B cell (primary cell): ENCODE measurements at regions not wholly inside any gene's neighbourhood (a gene's known extent, or its start where the extent isn't known, plus 50 kb on each side); places are given as distances from the start of the nearest gene placed in this dataset.

Experiments used
- ATAC-seq: fragments of 200-7000 bp; cut with Tn5 transposase; one replicate; pipeline ENCODE4 v1.10.0; 2021; ENCODE audit warnings: low read depth, mild to moderate bottlenecking, moderate number of reproducible peaks, moderate library complexity
- CTCF ChIA-PET: fragments of 350-600 bp; sonication (Branson Sonifier 250); formaldehyde crosslinking; loops from one replicate; lab custom pipeline; 2021; ENCODE audit warnings: antibody characterized with exemption, inconsistent platforms; lab: Charles Lee
- POLR2A ChIA-PET: fragments of 350-600 bp; sonication (Branson Sonifier 250); formaldehyde crosslinking; loops from one replicate; lab custom pipeline; 2021; ENCODE audit warnings: antibody characterized with exemption; lab: Charles Lee
- DNase-seq: peaks from one replicate; pipeline ENCODE4 v3.0.0; 2013
- H2AFZ ChIP-seq: 2 replicates; pipeline ENCODE4 v1.6.1; 2012; ENCODE audit warnings: mild to moderate bottlenecking, low read depth, low read length; ENCODE audit not compliant: insufficient read depth, poor library complexity, severe bottlenecking
- H3K27ac ChIP-seq, 2 donors: 1 replicate in 1 of 2; 2 replicates in 1 of 2; pipeline ENCODE4 v1.5.1; 2012 to 2013; ENCODE audit warnings: low read length in 2 of 2, mild to moderate bottlenecking in 2 of 2, moderate library complexity in 1 of 2
- H3K27me3 ChIP-seq, 4 experiments: fragments of 200-600 bp in 1 of 4; sonication (generic) in 1 of 4; replicated peaks in 1 of 4; 1 replicate in 2 of 4; 2 replicates in 2 of 4; pipeline versions ENCODE4 v1.6.1 to v1.7.0; 2013 to 2016; ENCODE audit warnings: low read length in 3 of 4, mild to moderate bottlenecking in 2 of 4, mixed read lengths in 1 of 4, moderate library complexity in 1 of 4; ENCODE audit not compliant: insufficient read depth in 4 of 4, control insufficient read depth in 3 of 4; ENCODE audit errors: control extremely low read depth in 1 of 4
- H3K36me3 ChIP-seq, 2 experiments: replicated peaks in 1 of 2; 1 replicate in 1 of 2; 2 replicates in 1 of 2; pipeline versions ENCODE4 v1.6.1 to v1.7.1; 2013; ENCODE audit warnings: low read length in 1 of 2; ENCODE audit not compliant: insufficient read depth in 2 of 2, control insufficient read depth in 1 of 2; ENCODE audit errors: control extremely low read depth in 1 of 2, extremely low read depth in 1 of 2
- H3K4me1 ChIP-seq, 2 donors: fragments of 200-600 bp in 1 of 2; sonication (generic) in 1 of 2; 1 replicate in 1 of 2; 2 replicates in 1 of 2; pipeline versions ENCODE4 v1.5.1 to v1.6.1; 2013 to 2017; ENCODE audit warnings: low read length in 2 of 2; ENCODE audit not compliant: control insufficient read depth in 2 of 2, insufficient read depth in 2 of 2
- H3K4me2 ChIP-seq: replicated peaks from 2 replicates; pipeline ENCODE3; 2012; ENCODE audit warnings: mild to moderate bottlenecking, low read depth, low read length; ENCODE audit not compliant: poor library complexity, severe bottlenecking
- H3K4me3 ChIP-seq, 5 experiments: fragments of 200-600 bp in 1 of 5; sonication (generic) in 1 of 5; 1 replicate in 3 of 5; 2 replicates in 2 of 5; pipeline versions ENCODE4 v1.5.1 to v1.7.0; 2011 to 2016; ENCODE audit warnings: low read length in 4 of 5, mild to moderate bottlenecking in 4 of 5, low read depth in 2 of 5, control low read depth in 1 of 5, moderate library complexity in 1 of 5; ENCODE audit not compliant: insufficient read depth in 1 of 5; ENCODE audit errors: control extremely low read depth in 1 of 5, extremely low read depth in 1 of 5
- H3K79me2 ChIP-seq: fragments of 200-600 bp; sonication (generic); one replicate; pipeline ENCODE4 v1.6.0; 2016; ENCODE audit warnings: low read length; ENCODE audit not compliant: control insufficient read depth, insufficient read depth
- H3K9ac ChIP-seq: fragments of 200-600 bp; sonication (generic); 2 replicates; pipeline ENCODE4 v1.6.1; 2017; ENCODE audit warnings: mild to moderate bottlenecking, low read length, moderate library complexity
- H3K9me3 ChIP-seq, 3 donors: one replicate each; pipeline versions ENCODE4 v1.6.1 to v1.7.1; 2013; ENCODE audit warnings: low read length in 2 of 3; ENCODE audit not compliant: control insufficient read depth in 2 of 3, insufficient read depth in 1 of 3; ENCODE audit errors: control extremely low read depth in 1 of 3
- H4K20me1 ChIP-seq: 2 replicates; pipeline ENCODE4 v1.6.0; 2012; ENCODE audit warnings: mild to moderate bottlenecking, low read length; ENCODE audit not compliant: insufficient read depth, control insufficient read depth, poor library complexity, severe bottlenecking
- H3K27ac Mint-ChIP-seq: one replicate; pipeline ENCODE4 v1.8.0; 2021; ENCODE audit warnings: mixed read lengths
- H3K27me3 Mint-ChIP-seq: one replicate; pipeline ENCODE4 v1.8.0; 2021; ENCODE audit warnings: mixed read lengths
- H3K4me1 Mint-ChIP-seq: one replicate; pipeline ENCODE4 v1.8.0; 2021; ENCODE audit warnings: mixed read lengths
- H3K4me3 Mint-ChIP-seq: one replicate; pipeline ENCODE4 v1.8.0; 2021; ENCODE audit warnings: mixed read lengths
- H3K9me3 Mint-ChIP-seq: one replicate; pipeline ENCODE4 v1.8.0; 2022; ENCODE audit warnings: mixed read lengths; ENCODE audit not compliant: insufficient read depth
- EZH2 ChIP-seq: IDR thresholded peaks from 2 replicates; pipeline ENCODE4 v1.6.1; 2012; ENCODE audit warnings: borderline replicate concordance, low read depth, mild to moderate bottlenecking, moderate library complexity, low read length; ENCODE audit not compliant: insufficient read depth, poor library complexity, severe bottlenecking
- WGBS: methylation state at CpG from one replicate; pipeline ENCODE4 v1.1.5; 2013; ENCODE audit warnings: missing lambda C conversion rate; ENCODE audit not compliant: insufficient coverage; 5-methylcytosine and 5-hydroxymethylcytosine counted together
- intact Hi-C: fragments of 100-400 bp; cut with micrococcal nuclease; formaldehyde crosslinking; loops from one replicate; pipeline ENCODE4 v1.10.0; 2022
- TF ChIP-seq, protein P1 (sequence below): fragments of 200-600 bp; IDR thresholded peaks from one replicate; pipeline ENCODE4 v1.8.0; 2022; ENCODE audit warnings: antibody characterized with exemption, mild to moderate bottlenecking

DNA sequence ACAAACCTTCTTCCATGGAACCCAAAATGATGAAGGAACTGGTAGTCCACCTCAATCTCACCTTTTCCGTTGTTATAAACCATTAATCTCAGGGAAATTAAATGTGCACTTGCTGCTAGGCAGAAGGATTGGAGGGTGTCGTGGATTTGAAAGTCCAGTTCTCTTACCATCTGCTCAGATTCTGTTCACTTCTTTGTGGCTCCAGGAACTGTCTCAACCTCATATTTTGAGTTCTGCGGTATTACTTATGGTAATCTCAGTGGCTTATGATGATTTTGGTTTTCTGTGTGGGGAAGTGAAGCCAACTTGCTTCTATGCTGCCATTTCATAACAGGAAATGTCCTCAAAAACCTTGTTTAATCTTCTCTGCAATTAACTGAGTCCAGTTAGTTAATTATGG is 136.4 kb downstream of the CDC14C start:
- H3K4me1 ChIP-seq = no peaks in the 10 kb centered on the region
- intact Hi-C loops = no loop called here
- Mint-ChIP-seq H3K4me1 (no peaks in the 10 kb centered on the region), H3K4me3 (no peak overlapping the region), H3K27me3 (no peaks in the 10 kb centered on the region), H3K27ac (no peak overlapping the region), H3K9me3 (no peaks in the 10 kb centered on the region)
- H3K9ac ChIP-seq = no peak overlapping the region
- H3K9me3 ChIP-seq = no peaks in the 10 kb centered on the region
- POLR2A ChIA-PET = no interaction called here
- no peak overlapping the region for H3K4me2 ChIP-seq
- DNase-seq (no peak), ATAC-seq (no peak)
- H3K27ac ChIP-seq = no peak overlapping the region
- H2AFZ ChIP-seq = no peak overlapping the region
- no peaks in the 10 kb centered on the region for H3K27me3 ChIP-seq
- no peaks in the 10 kb centered on the region for H3K36me3 ChIP-seq
- H3K4me3 ChIP-seq = no peak overlapping the region
- no CpG with 5 or more reads among the region's 3 CpGs for WGBS
- TF ChIP-seq, protein P1, sequence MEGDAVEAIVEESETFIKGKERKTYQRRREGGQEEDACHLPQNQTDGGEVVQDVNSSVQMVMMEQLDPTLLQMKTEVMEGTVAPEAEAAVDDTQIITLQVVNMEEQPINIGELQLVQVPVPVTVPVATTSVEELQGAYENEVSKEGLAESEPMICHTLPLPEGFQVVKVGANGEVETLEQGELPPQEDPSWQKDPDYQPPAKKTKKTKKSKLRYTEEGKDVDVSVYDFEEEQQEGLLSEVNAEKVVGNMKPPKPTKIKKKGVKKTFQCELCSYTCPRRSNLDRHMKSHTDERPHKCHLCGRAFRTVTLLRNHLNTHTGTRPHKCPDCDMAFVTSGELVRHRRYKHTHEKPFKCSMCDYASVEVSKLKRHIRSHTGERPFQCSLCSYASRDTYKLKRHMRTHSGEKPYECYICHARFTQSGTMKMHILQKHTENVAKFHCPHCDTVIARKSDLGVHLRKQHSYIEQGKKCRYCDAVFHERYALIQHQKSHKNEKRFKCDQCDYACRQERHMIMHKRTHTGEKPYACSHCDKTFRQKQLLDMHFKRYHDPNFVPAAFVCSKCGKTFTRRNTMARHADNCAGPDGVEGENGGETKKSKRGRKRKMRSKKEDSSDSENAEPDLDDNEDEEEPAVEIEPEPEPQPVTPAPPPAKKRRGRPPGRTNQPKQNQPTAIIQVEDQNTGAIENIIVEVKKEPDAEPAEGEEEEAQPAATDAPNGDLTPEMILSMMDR = no peak
- TF ChIP-seq EZH2 = no peak
- H4K20me1 ChIP-seq = no peaks in the 10 kb centered on the region
- H3K79me2 ChIP-seq = no peaks in the 10 kb centered on the region
- CTCF ChIA-PET = no interaction called here

DNA sequence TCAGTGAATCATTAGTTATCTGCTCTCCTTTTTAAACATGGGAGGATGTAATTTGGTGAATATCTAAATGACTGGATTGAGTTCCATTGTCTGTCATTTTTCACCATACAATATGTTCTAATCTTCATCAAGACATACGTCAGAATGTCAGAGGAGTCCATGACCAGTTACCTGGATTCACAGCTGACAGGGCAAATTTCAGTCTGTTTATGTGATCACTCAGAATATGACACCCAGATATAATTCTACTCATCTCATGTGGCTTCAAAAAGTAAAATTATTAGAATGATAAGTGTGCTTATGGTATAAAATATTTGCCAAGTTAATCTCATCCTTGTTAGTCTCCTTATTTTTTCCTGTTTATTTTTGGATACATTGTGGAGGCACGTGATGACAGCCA is 150.2 kb downstream of the CDC14C start:
- DNase-seq = no peak
- TF ChIP-seq, protein P1 = no peak
- no peak for TF ChIP-seq EZH2
- H3K4me3 ChIP-seq = no peak overlapping the region
- Mint-ChIP-seq H3K27me3 (no peaks in the 10 kb centered on the region), H3K4me3 (no peak overlapping the region), H3K9me3 (peaks cover 3% of the 10 kb centered on the region), H3K27ac (no peak overlapping the region), H3K4me1 (no peaks in the 10 kb centered on the region)
- H4K20me1 ChIP-seq = no peaks in the 10 kb centered on the region
- H3K27me3 ChIP-seq = no peaks in the 10 kb centered on the region
- ChIA-PET CTCF (no interaction called here), POLR2A (no interaction called here)
- H3K9me3 ChIP-seq = no peaks in the 10 kb centered on the region
- no peaks in the 10 kb centered on the region for H3K4me1 ChIP-seq
- H3K27ac ChIP-seq = no peak overlapping the region
- H2AFZ ChIP-seq = no peak overlapping the region
- WGBS = 100% methylated on average over 1 of the region's 2 CpGs
- ATAC-seq = no peak
- no peaks in the 10 kb centered on the region for H3K36me3 ChIP-seq
- no peaks in the 10 kb centered on the region for H3K79me2 ChIP-seq
- intact Hi-C loops = no loop called here
- no peak overlapping the region for H3K4me2 ChIP-seq
- H3K9ac ChIP-seq = no peak overlapping the region
